OCI-LY1 (cell line): ENCODE measurements at regions not wholly inside any gene's neighbourhood (a gene's known extent, or its start where the extent isn't known, plus 50 kb on each side); places are given as distances from the start of the nearest gene placed in this dataset.

ENCODE experiments used
- H2AFZ ChIP-seq: fragments of 200-600 bp; sonication (generic), shearing (Covaris generic); 2 replicates; pipeline ENCODE4 v1.6.0; 2014; ENCODE audit warnings: antibody characterized with exemption, mild to moderate bottlenecking, low read length
- H3F3A ChIP-seq: fragments of 200-600 bp; sonication (generic), shearing (Covaris generic); 2 replicates; pipeline ENCODE4 v1.6.0; 2014; ENCODE audit warnings: mild to moderate bottlenecking, antibody characterized with exemption, low read length, moderate library complexity; ENCODE audit not compliant: insufficient read depth
- H3K27ac ChIP-seq: fragments of 200-600 bp; sonication (generic); 2 replicates; pipeline ENCODE4 v1.5.1; 2014; ENCODE audit warnings: low read length, mixed run types, mild to moderate bottlenecking, low read depth; ENCODE audit not compliant: poor library complexity, severe bottlenecking
- H3K27me3 ChIP-seq: fragments of 200-600 bp; sonication (generic); 2 replicates; pipeline ENCODE4 v1.6.0; 2014; ENCODE audit warnings: antibody characterized with exemption, mild to moderate bottlenecking, low read length, moderate library complexity; ENCODE audit not compliant: insufficient read depth
- H3K36me3 ChIP-seq: fragments of 200-600 bp; sonication (generic); 2 replicates; pipeline ENCODE4 v1.6.1; 2014; ENCODE audit warnings: mild to moderate bottlenecking, antibody characterized with exemption, low read length, moderate library complexity, mixed read lengths; ENCODE audit not compliant: insufficient read depth
- H3K4me1 ChIP-seq: fragments of 200-600 bp; sonication (generic); 2 replicates; pipeline ENCODE4 v1.5.1; 2014; ENCODE audit warnings: mild to moderate bottlenecking, low read length, moderate library complexity; ENCODE audit not compliant: insufficient read depth, severe bottlenecking
- H3K4me2 ChIP-seq: fragments of 200-600 bp; sonication (generic), shearing (Covaris generic); 2 replicates; pipeline ENCODE4 v1.6.1; 2014; ENCODE audit warnings: low read length
- H3K4me3 ChIP-seq: fragments of 200-600 bp; sonication (generic); 2 replicates; pipeline ENCODE4 v1.5.1; 2014; ENCODE audit warnings: low read length, low read depth, mild to moderate bottlenecking, mixed read lengths; ENCODE audit not compliant: poor library complexity, severe bottlenecking
- H3K79me2 ChIP-seq: fragments of 200-600 bp; shearing (Covaris generic); 2 replicates; pipeline ENCODE4 v1.6.1; 2016; ENCODE audit warnings: mixed run types, low read length, mixed read lengths; ENCODE audit not compliant: insufficient read depth
- H3K9ac ChIP-seq: fragments of 200-600 bp; sonication (generic), shearing (Covaris generic); 2 replicates; pipeline ENCODE4 v1.6.1; 2014; ENCODE audit warnings: mild to moderate bottlenecking, low read length, mixed read lengths
- H3K9me2 ChIP-seq: fragments of 200-600 bp; sonication (generic), shearing (Covaris generic); 2 replicates; pipeline ENCODE4 v1.6.1; 2014; ENCODE audit warnings: low read depth, mild to moderate bottlenecking, low read length, mixed read lengths
- H3K9me3 ChIP-seq: fragments of 200-600 bp; shearing (Covaris generic); 2 replicates; pipeline ENCODE4 v1.6.1; 2014; ENCODE audit warnings: low read length, mixed read lengths
- H4K20me1 ChIP-seq: fragments of 200-600 bp; sonication (generic), shearing (Covaris generic); 2 replicates; pipeline ENCODE4 v1.6.0; 2016; ENCODE audit warnings: mild to moderate bottlenecking, low read length; ENCODE audit not compliant: insufficient read depth
- CTCF ChIP-seq: fragments of 200-600 bp; sonication (generic), shearing (Covaris generic); IDR thresholded peaks from 2 replicates; pipeline ENCODE4 v1.5.1; 2017; ENCODE audit warnings: mild to moderate bottlenecking, antibody characterized with exemption, low read length, moderate library complexity, mixed read lengths
- EZH2 ChIP-seq: fragments of 200-600 bp; sonication (generic), shearing (Covaris generic); IDR thresholded peaks from 2 replicates; pipeline ENCODE4 v1.8.0; 2017; ENCODE audit warnings: borderline replicate concordance, mixed run types, mild to moderate bottlenecking, antibody characterized with exemption, low read length, moderate library complexity, mixed read lengths

GRCh38 chr16:89038221-89038721 is 55.4 kb upstream of the ACSF3 start:
- TF ChIP-seq CTCF: no peak
- TF ChIP-seq EZH2: no peak
- Histone ChIP-seq H3F3A (no peaks in the 10 kb centered on the region), H3K4me1 (peaks cover 45% of the 10 kb centered on the region), H3K27ac (peak overlapping the region; percentile 69), H3K27me3 (0 out of 2 replicates have a peak, but pooled peaks cover 3% of the 10 kb centered on the region), H3K4me3 (peak overlapping the region; percentile 35), H3K36me3 (no peaks in the 10 kb centered on the region), H3K9me2 (no peaks in the 10 kb centered on the region), H3K4me2 (peak overlapping the region; percentile 55), H3K9ac (no peak overlapping the region; the same call in 1 of the 2 replicates), H2AFZ (no peak overlapping the region), H3K79me2 (no peaks in the 10 kb centered on the region), H4K20me1 (no peaks in the 10 kb centered on the region), H3K9me3 (no peaks in the 10 kb centered on the region)

GRCh38 chr16:89038811-89039735 is 54.6 kb upstream of the ACSF3 start:
- Histone ChIP-seq H3K27me3 (0 out of 2 replicates have a peak, but pooled peaks cover 3% of the 10 kb centered on the region), H3F3A (no peaks in the 10 kb centered on the region), H3K9me3 (no peaks in the 10 kb centered on the region), H3K4me2 (peak overlapping the region; percentile 55), H2AFZ (no peak overlapping the region), H3K4me1 (peaks cover 48% of the 10 kb centered on the region), H3K79me2 (no peaks in the 10 kb centered on the region), H3K36me3 (no peaks in the 10 kb centered on the region), H4K20me1 (no peaks in the 10 kb centered on the region), H3K27ac (peak overlapping the region; percentile 69), H3K9ac (peak overlapping the region; percentile 41; the same call in 1 of the 2 replicates), H3K9me2 (no peaks in the 10 kb centered on the region), H3K4me3 (peak overlapping the region; percentile 35)
- TF ChIP-seq CTCF (no peak), EZH2 (no peak)

- Histone ChIP-seq H4K20me1 (no peaks in the 10 kb centered on the region), H3K9me3 (no peaks in the 10 kb centered on the region), H3K79me2 (no peaks in the 10 kb centered on the region), H3K4me2 (peak overlapping the region; percentile 55; the same call in 1 of the 2 replicates), H2AFZ (no peak overlapping the region), H3K27me3 (0 out of 2 replicates have a peak, but pooled peaks cover 3% of the 10 kb centered on the region), H3K4me3 (peak overlapping the region; percentile 35), H3K4me1 (peaks cover 52% of the 10 kb centered on the region), H3K9me2 (no peaks in the 10 kb centered on the region), H3K36me3 (no peaks in the 10 kb centered on the region), H3F3A (no peaks in the 10 kb centered on the region), H3K9ac (peak overlapping the region; percentile 41; the same call in 1 of the 2 replicates), H3K27ac (peak overlapping the region; percentile 69)
- TF ChIP-seq EZH2 (no peak), CTCF (no peak)
These were observed 53.9 kb upstream of the ACSF3 start for GRCh38 chr16:89039756-89040155.
